K562 (cell line): ENCODE measurements at regions not wholly inside any gene's neighbourhood (a gene's known extent, or its start where the extent isn't known, plus 50 kb on each side); places are given as distances from the start of the nearest gene placed in this dataset.

Experiments used
- ATAC-seq: fragments of 200-7000 bp; cut with Tn5 transposase; 3 replicates; pipeline ENCODE4 v1.9.1; 2020; ENCODE audit warnings: moderate library complexity
- BruUV-seq: library from RNA; stranded (reverse); fragments of 400-500 nt; replicated peaks from 2 replicates; lab custom pipeline; 2021; lab: Mats Ljungman, UMichigan
- CTCF ChIA-PET: fragments of 300-600 bp; formaldehyde crosslinking; extraction: SDS; loops from one replicate; lab custom pipeline; 2021; ENCODE audit warnings: low intra/inter-chr PET ratio; lab: Yijun Ruan, JAX
- POLR2A ChIA-PET: fragments of 300-600, 350-650 bp; sonication (Branson Sonifier 250); formaldehyde crosslinking; extraction: SDS; loops from one replicate; lab custom pipeline; 2021; ENCODE audit warnings: antibody characterized with exemption, inconsistent platforms; lab: Yijun Ruan, JAX
- DNase-seq, 4 experiments: peaks; one replicate each; pipeline versions ENCODE4 v3.0.0 to v3.0.0-alpha.2; 2011 to 2018; ENCODE audit warnings: low spot score in 3 of 4, mixed read lengths in 3 of 4; ENCODE audit errors: extremely low read depth in 1 of 4
- FAIRE-seq: peaks from 2 replicates; lab custom pipeline; 2011; peaks lifted over from hg19 to GRCh38; lab: Jason Lieb, UNC
- H2AFZ ChIP-seq: 2 replicates; pipeline ENCODE4 v1.6.0; 2011; ENCODE audit warnings: low read depth, low read length, control low read depth, inconsistent platforms
- H3K27ac ChIP-seq: fragments of 200-600 bp; 3 replicates; pipeline ENCODE4 v1.8.0; 2011; ENCODE audit warnings: low read depth, mild to moderate bottlenecking, control low read depth, inconsistent platforms, low read length, moderate library complexity, mixed read lengths; ENCODE audit errors: extremely low read depth
- H3K27me3 ChIP-seq, 2 experiments: fragments of 300-600 bp in 1 of 2; 2 replicates in 1 of 2; 3 replicates in 1 of 2; pipeline versions ENCODE4 v1.6.0 to v1.8.0; 2011; ENCODE audit warnings: inconsistent platforms in 2 of 2, low read length in 2 of 2, mild to moderate bottlenecking in 1 of 2, mixed read lengths in 1 of 2, moderate library complexity in 1 of 2; ENCODE audit not compliant: control insufficient read depth in 2 of 2, insufficient read depth in 2 of 2
- H3K36me3 ChIP-seq: fragments of 300-600 bp; 3 replicates; pipeline ENCODE4 v1.8.0; 2011; ENCODE audit warnings: mild to moderate bottlenecking, low read length, inconsistent platforms; ENCODE audit not compliant: control insufficient read depth, insufficient read depth
- H3K4me1 ChIP-seq, 2 experiments: fragments of 200-600 bp in 1 of 2; replicated peaks in 1 of 2; 2 replicates in 1 of 2; 3 replicates in 1 of 2; pipeline versions ENCODE4 v1.5.1 to v1.8.0; 2011; ENCODE audit warnings: inconsistent platforms in 2 of 2, low read length in 2 of 2, mild to moderate bottlenecking in 1 of 2, mixed read lengths in 1 of 2, moderate library complexity in 1 of 2; ENCODE audit not compliant: control insufficient read depth in 2 of 2, insufficient read depth in 2 of 2
- H3K4me2 ChIP-seq: 2 replicates; pipeline ENCODE4 v1.6.1; 2011; ENCODE audit warnings: low read length, control low read depth, inconsistent platforms, mixed read lengths; ENCODE audit not compliant: insufficient read depth
- H3K4me3 ChIP-seq: fragments of 200-600 bp; sonication (generic), shearing (Covaris generic); 2 replicates; pipeline ENCODE4 v1.5.1; 2016; ENCODE audit warnings: control low read depth, inconsistent platforms
- H3K79me2 ChIP-seq: fragments of 200-600 bp; 3 replicates; pipeline ENCODE4 v1.8.0; 2011; ENCODE audit warnings: low read length, inconsistent platforms; ENCODE audit not compliant: control insufficient read depth, insufficient read depth
- H3K9ac ChIP-seq, 2 experiments: 2 replicates each; pipeline versions ENCODE4 v1.6.0 to v1.6.1; 2011; ENCODE audit warnings: low read depth in 2 of 2, low read length in 2 of 2, control low read depth in 1 of 2, inconsistent platforms in 1 of 2, mild to moderate bottlenecking in 1 of 2, mixed read lengths in 1 of 2; ENCODE audit not compliant: insufficient read depth in 1 of 2
- H3K9me1 ChIP-seq: one replicate; pipeline ENCODE4 v1.6.0; 2011; ENCODE audit warnings: inconsistent platforms, mild to moderate bottlenecking, low read length, moderate library complexity; ENCODE audit not compliant: control insufficient read depth, insufficient read depth
- H3K9me3 ChIP-seq: replicated peaks from 2 replicates; pipeline ENCODE4 v1.5.1; 2011; ENCODE audit warnings: low read depth, low read length, inconsistent platforms; ENCODE audit not compliant: control insufficient read depth, insufficient read depth
- H4K20me1 ChIP-seq: replicated peaks from 2 replicates; pipeline ENCODE4 v1.6.1; 2011; ENCODE audit warnings: low read length, inconsistent platforms, mixed read lengths; ENCODE audit not compliant: control insufficient read depth, insufficient read depth
- BCL6 ChIP-seq: fragments of 250-450 bp; sonication (Bioruptor Pico); IDR thresholded peaks from 2 replicates; pipeline ENCODE4 v1.4.0; 2020
- BCOR ChIP-seq: fragments of 450-650 bp; IDR thresholded peaks from 2 replicates; pipeline ENCODE4 v1.6.1; 2016
- CAMTA2 ChIP-seq: fragments of 250-450 bp; sonication (Bioruptor Pico); conservative IDR thresholded peaks from 2 replicates; pipeline ENCODE4 v1.5.1; 2022
- COPS2 ChIP-seq: fragments of 450-650 bp; conservative IDR thresholded peaks from 2 replicates; pipeline ENCODE4 v1.6.1; 2016; ENCODE audit warnings: mild to moderate bottlenecking, moderate library complexity
- ETV5 ChIP-seq: sonication (generic); formaldehyde crosslinking; IDR thresholded peaks from 2 replicates; pipeline ENCODE4 v1.4.0; 2020; ENCODE audit warnings: low read depth, mild to moderate bottlenecking, missing genetic modification reagents
- ILK ChIP-seq: fragments of 450-650 bp; IDR thresholded peaks from 2 replicates; pipeline ENCODE4 v1.6.1; 2016; ENCODE audit warnings: missing genetic modification characterization, low read depth, mild to moderate bottlenecking, missing compliant biosample characterization, moderate library complexity, borderline replicate concordance
- L3MBTL2 ChIP-seq: fragments of 450-650 bp; IDR thresholded peaks from 2 replicates; pipeline ENCODE4 v1.6.1; 2016; ENCODE audit warnings: mild to moderate bottlenecking, moderate library complexity
- NCOA1 ChIP-seq: fragments of 450-650 bp; IDR thresholded peaks from 2 replicates; pipeline ENCODE4 v1.6.1; 2016; ENCODE audit warnings: low read depth
- NCOA2 ChIP-seq, 2 experiments: fragments of 450-650 bp; IDR thresholded peaks; 2 replicates each; pipeline ENCODE4 v1.6.1; 2018; ENCODE audit warnings: mild to moderate bottlenecking in 2 of 2, moderate library complexity in 1 of 2; ENCODE audit not compliant: partially characterized antibody in 2 of 2
- NR2C1 ChIP-seq, 2 experiments: fragments of 450-650 bp; IDR thresholded peaks; 2 replicates each; pipeline ENCODE4 v1.6.1; 2017; ENCODE audit warnings: mild to moderate bottlenecking in 2 of 2, antibody characterized with exemption in 1 of 2, inconsistent platforms in 1 of 2, missing compliant biosample characterization in 1 of 2, missing genetic modification characterization in 1 of 2
- RAD21 ChIP-seq, 2 experiments: fragments of 250-450 bp in 1 of 2; fragments of 450-650 bp in 1 of 2; sonication (Bioruptor Pico) in 1 of 2; formaldehyde crosslinking in 1 of 2; IDR thresholded peaks in 1 of 2; conservative IDR thresholded peaks in 1 of 2; 2 replicates each; pipeline versions ENCODE4 v1.4.0 to v1.8.0; 2020 to 2022; ENCODE audit warnings: mild to moderate bottlenecking in 2 of 2, moderate library complexity in 1 of 2
- STAT5A ChIP-seq: IDR thresholded peaks from 2 replicates; pipeline ENCODE4 v1.6.1; 2012; ENCODE audit warnings: low read length, inconsistent platforms, borderline replicate concordance
- TRIM24 ChIP-seq, 2 experiments: fragments of 450-650 bp; IDR thresholded peaks; 2 replicates each; pipeline ENCODE4 v1.6.1; 2016
- ZNF133 ChIP-seq: fragments of 250-450 bp; sonication (Bioruptor Pico); IDR thresholded peaks from 2 replicates; pipeline ENCODE4 v1.4.0; 2020; ENCODE audit warnings: mild to moderate bottlenecking
- ZNF707 ChIP-seq: fragments of 250-450 bp; sonication (Bioruptor Pico); conservative IDR thresholded peaks from 2 replicates; pipeline ENCODE4 v1.8.0; 2022; ENCODE audit warnings: inconsistent platforms, mild to moderate bottlenecking, moderate library complexity
- WGBS: fragments of 100-300 bp; shearing (Covaris generic); methylation state at CpG from one replicate; pipeline ENCODE4 v1.1.6; 2016; ENCODE audit warnings: low coverage, mixed read lengths; ENCODE audit not compliant: insufficient coverage; ENCODE audit errors: missing lambda C conversion rate; 5-methylcytosine and 5-hydroxymethylcytosine counted together
- in situ Hi-C: fragments of 300-500 bp; cut with MboI; formaldehyde crosslinking; loops from 4 replicates; pipeline ENCODE4 v1.15.0; 2018; ENCODE audit warnings: inconsistent platforms, mixed read lengths
- intact Hi-C: fragments of 100-400 bp; cut with micrococcal nuclease; formaldehyde crosslinking; loops from 2 replicates; pipeline ENCODE4 v1.14.2; 2022

- in situ Hi-C loops (no loop called here), intact Hi-C loops (no loop called here)
- H3K36me3 ChIP-seq = no peaks in the 10 kb centered on the region
- DNase-seq (no peak), ATAC-seq (no peak), FAIRE-seq (no peak)
- no peak overlapping the region for H3K4me3 ChIP-seq
- WGBS = 0% methylated on average over 1 of the region's 1 CpG
- no peak for TF ChIP-seq ZNF707
- no peak for TF ChIP-seq TRIM24 (IDR thresholded peaks at IDR 0.05)
- TF ChIP-seq ZNF133 = no peak
- TF ChIP-seq ILK (tag) = no peak
- no peak for TF ChIP-seq COPS2
- no peak for TF ChIP-seq CAMTA2 (CRISPR knock-in tag)
- no peak for TF ChIP-seq NCOA2 (IDR thresholded peaks at IDR 0.05; ENCODE audit: partially characterized antibody in 2 of 2)
- TF ChIP-seq RAD21 (CRISPR knock-in tag; conservative IDR thresholded peaks at IDR 0.05 in 1 of 2, IDR thresholded peaks at IDR 0.05 in 1 of 2) = no peak
- TF ChIP-seq BCOR = no peak
- no peak for TF ChIP-seq STAT5A
- TF ChIP-seq BCL6 (CRISPR knock-in tag) = no peak
- no peak for TF ChIP-seq L3MBTL2
- TF ChIP-seq NCOA1 = no peak
- no peak for TF ChIP-seq ETV5 (CRISPR knock-in tag)
- TF ChIP-seq NR2C1 (IDR thresholded peaks at IDR 0.05) = no peak
- no peak for TF ChIP-seq NR2C1 (tag; IDR thresholded peaks at IDR 0.05)
- no peak overlapping the region for H3K9ac ChIP-seq
- H3K4me2 ChIP-seq = no peak overlapping the region
- ChIA-PET POLR2A (no interaction called here), CTCF (no interaction called here)
- H3K27me3 ChIP-seq = no peaks in the 10 kb centered on the region
- H3K4me1 ChIP-seq = no peaks in the 10 kb centered on the region
- BruUV-seq = no TSS peak
- H3K9me1 ChIP-seq = no peaks in the 10 kb centered on the region
- no peaks in the 10 kb centered on the region for H4K20me1 ChIP-seq
- H3K27ac ChIP-seq = no peak overlapping the region
- no peaks in the 10 kb centered on the region for H3K9me3 ChIP-seq
- no peak overlapping the region for H2AFZ ChIP-seq
- no peaks in the 10 kb centered on the region for H3K79me2 ChIP-seq
Measured at GRCh38 chr13:62839338-62839737, 1423.7 kb upstream of the PCDH20 start.
